ENCODE measurements at regions not wholly inside any gene's neighbourhood (a gene's known extent, or its start where the extent isn't known, plus 50 kb on each side); places are given as distances from the start of the nearest gene placed in this dataset.

- intact Hi-C loops (cut with micrococcal nuclease; ENCODE audit: unreplicated experiment) (no loop called here), in situ Hi-C loops (cut with MboI) (no loop called here)
- H3K27ac ChIP-seq (ENCODE audit: control insufficient read depth, insufficient read depth): no peak overlapping the region
- RAD21 ChIA-PET (ENCODE audit: unreplicated experiment): no interaction called here
- CTCF ChIA-PET: no interaction called here
- ATAC-seq: no peak
- H2AFZ ChIP-seq (ENCODE audit: control insufficient read depth, low read depth, low read length): no peak overlapping the region
- no peak overlapping the region for H3K4me2 ChIP-seq (ENCODE audit: control insufficient read depth, insufficient read depth)
- no peaks in the 10 kb centered on the region for H3K27me3 ChIP-seq (replicated peaks in 1 of 2; ENCODE audit: control insufficient read depth in 2 of 2, insufficient read depth in 2 of 2, low read length in 1 of 2)
- no peaks in the 10 kb centered on the region for H3K36me3 ChIP-seq (ENCODE audit: control insufficient read depth in 2 of 2, insufficient read depth in 2 of 2, low read length in 1 of 2)
- no peak overlapping the region for H3K9ac ChIP-seq (ENCODE audit: control insufficient read depth, insufficient read depth, low read length)
- 0% methylated on average over 2 of the region's 2 CpGs for WGBS (ENCODE audit: insufficient coverage, insufficient replicate concordance, low lambda C conversion rate, missing lambda C conversion rate)
- BruUV-seq (replicated peaks): no TSS peak
- H3K79me2 ChIP-seq (ENCODE audit: control insufficient read depth, insufficient read depth, low read length): no peaks in the 10 kb centered on the region
- H3K9me3 ChIP-seq (replicated peaks; ENCODE audit: control insufficient read depth, insufficient read depth, low read length): no peaks in the 10 kb centered on the region
- H3K4me3 ChIP-seq: no peak overlapping the region
- no peak for DNase-seq (ENCODE audit: low read depth, low spot score)
- SMC1A ChIA-PET (ENCODE audit: uncharacterized antibody, unreplicated experiment): no interaction called here
- H3K4me1 ChIP-seq (ENCODE audit: control insufficient read depth, insufficient read depth, low read length): no peaks in the 10 kb centered on the region
- POLR2A ChIA-PET: no interaction called here
- FAIRE-seq: no peak
- H4K20me1 ChIP-seq (ENCODE audit: control insufficient read depth, insufficient read depth): no peaks in the 10 kb centered on the region
- TF ChIP-seq NBN (IDR thresholded peaks at IDR 0.05): no peak
- no peak for TF ChIP-seq KDM1A (IDR thresholded peaks at IDR 0.05; ENCODE audit: borderline replicate concordance)
- no peak for TF ChIP-seq HDAC2 (IDR thresholded peaks at IDR 0.05)
- TF ChIP-seq PAX5 (IDR thresholded peaks at IDR 0.05; ENCODE audit: borderline replicate concordance, low read depth, low read length): no peak
- no peak for TF ChIP-seq ZNF622 (IDR thresholded peaks at IDR 0.05)
- no peak for TF ChIP-seq YY1 (IDR thresholded peaks at IDR 0.05; ENCODE audit: low read depth, low read length)
- TF ChIP-seq YBX1 (IDR thresholded peaks at IDR 0.05): no peak
- TF ChIP-seq SRF (IDR thresholded peaks at IDR 0.05; ENCODE audit: low read depth in 2 of 2, low read length in 2 of 2): no peak
- TF ChIP-seq SMC3 (IDR thresholded peaks at IDR 0.05; ENCODE audit: borderline replicate concordance, low read length): no peak
- TF ChIP-seq MEF2B (IDR thresholded peaks at IDR 0.05; ENCODE audit: partially characterized antibody, poor library complexity, severe bottlenecking): no peak
- TF ChIP-seq BACH1 (IDR thresholded peaks at IDR 0.05; ENCODE audit: borderline replicate concordance): no peak
- no peak for TF ChIP-seq BRCA1 (IDR thresholded peaks at IDR 0.05; ENCODE audit: low read depth, low read length)
- TF ChIP-seq, protein P1, sequence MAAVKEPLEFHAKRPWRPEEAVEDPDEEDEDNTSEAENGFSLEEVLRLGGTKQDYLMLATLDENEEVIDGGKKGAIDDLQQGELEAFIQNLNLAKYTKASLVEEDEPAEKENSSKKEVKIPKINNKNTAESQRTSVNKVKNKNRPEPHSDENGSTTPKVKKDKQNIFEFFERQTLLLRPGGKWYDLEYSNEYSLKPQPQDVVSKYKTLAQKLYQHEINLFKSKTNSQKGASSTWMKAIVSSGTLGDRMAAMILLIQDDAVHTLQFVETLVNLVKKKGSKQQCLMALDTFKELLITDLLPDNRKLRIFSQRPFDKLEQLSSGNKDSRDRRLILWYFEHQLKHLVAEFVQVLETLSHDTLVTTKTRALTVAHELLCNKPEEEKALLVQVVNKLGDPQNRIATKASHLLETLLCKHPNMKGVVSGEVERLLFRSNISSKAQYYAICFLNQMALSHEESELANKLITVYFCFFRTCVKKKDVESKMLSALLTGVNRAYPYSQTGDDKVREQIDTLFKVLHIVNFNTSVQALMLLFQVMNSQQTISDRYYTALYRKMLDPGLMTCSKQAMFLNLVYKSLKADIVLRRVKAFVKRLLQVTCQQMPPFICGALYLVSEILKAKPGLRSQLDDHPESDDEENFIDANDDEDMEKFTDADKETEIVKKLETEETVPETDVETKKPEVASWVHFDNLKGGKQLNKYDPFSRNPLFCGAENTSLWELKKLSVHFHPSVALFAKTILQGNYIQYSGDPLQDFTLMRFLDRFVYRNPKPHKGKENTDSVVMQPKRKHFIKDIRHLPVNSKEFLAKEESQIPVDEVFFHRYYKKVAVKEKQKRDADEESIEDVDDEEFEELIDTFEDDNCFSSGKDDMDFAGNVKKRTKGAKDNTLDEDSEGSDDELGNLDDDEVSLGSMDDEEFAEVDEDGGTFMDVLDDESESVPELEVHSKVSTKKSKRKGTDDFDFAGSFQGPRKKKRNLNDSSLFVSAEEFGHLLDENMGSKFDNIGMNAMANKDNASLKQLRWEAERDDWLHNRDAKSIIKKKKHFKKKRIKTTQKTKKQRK (IDR thresholded peaks at IDR 0.05; ENCODE audit: low read depth, low read length): no peak
- no peak for TF ChIP-seq FOXK2 (IDR thresholded peaks at IDR 0.05)
- TF ChIP-seq CBFB (IDR thresholded peaks at IDR 0.05; ENCODE audit: low read depth): no peak
- TF ChIP-seq ZBTB40 (IDR thresholded peaks at IDR 0.05; ENCODE audit: borderline replicate concordance): no peak
- TF ChIP-seq CREB1 (IDR thresholded peaks at IDR 0.05; ENCODE audit: low read depth): no peak
- TF ChIP-seq, protein P2, sequence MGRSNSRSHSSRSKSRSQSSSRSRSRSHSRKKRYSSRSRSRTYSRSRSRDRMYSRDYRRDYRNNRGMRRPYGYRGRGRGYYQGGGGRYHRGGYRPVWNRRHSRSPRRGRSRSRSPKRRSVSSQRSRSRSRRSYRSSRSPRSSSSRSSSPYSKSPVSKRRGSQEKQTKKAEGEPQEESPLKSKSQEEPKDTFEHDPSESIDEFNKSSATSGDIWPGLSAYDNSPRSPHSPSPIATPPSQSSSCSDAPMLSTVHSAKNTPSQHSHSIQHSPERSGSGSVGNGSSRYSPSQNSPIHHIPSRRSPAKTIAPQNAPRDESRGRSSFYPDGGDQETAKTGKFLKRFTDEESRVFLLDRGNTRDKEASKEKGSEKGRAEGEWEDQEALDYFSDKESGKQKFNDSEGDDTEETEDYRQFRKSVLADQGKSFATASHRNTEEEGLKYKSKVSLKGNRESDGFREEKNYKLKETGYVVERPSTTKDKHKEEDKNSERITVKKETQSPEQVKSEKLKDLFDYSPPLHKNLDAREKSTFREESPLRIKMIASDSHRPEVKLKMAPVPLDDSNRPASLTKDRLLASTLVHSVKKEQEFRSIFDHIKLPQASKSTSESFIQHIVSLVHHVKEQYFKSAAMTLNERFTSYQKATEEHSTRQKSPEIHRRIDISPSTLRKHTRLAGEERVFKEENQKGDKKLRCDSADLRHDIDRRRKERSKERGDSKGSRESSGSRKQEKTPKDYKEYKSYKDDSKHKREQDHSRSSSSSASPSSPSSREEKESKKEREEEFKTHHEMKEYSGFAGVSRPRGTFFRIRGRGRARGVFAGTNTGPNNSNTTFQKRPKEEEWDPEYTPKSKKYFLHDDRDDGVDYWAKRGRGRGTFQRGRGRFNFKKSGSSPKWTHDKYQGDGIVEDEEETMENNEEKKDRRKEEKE (IDR thresholded peaks at IDR 0.05): no peak
- TF ChIP-seq CHD1 (IDR thresholded peaks at IDR 0.05; ENCODE audit: low read depth, low read length): no peak
These were observed 853.6 kb upstream of the SOX11 start for GRCh38 chr2:4838626-4839025.

Data from GM12878 (cell line).